ENCODE measurements at regions not wholly inside any gene's neighbourhood (a gene's known extent, or its start where the extent isn't known, plus 50 kb on each side); places are given as distances from the start of the nearest gene placed in this dataset.

- no peak for DNase-seq (ENCODE audit: low spot score)
Observed at GRCh38 chr10:78829565-78829964, 239.2 kb upstream of the ZMIZ1 start.

DNA sequence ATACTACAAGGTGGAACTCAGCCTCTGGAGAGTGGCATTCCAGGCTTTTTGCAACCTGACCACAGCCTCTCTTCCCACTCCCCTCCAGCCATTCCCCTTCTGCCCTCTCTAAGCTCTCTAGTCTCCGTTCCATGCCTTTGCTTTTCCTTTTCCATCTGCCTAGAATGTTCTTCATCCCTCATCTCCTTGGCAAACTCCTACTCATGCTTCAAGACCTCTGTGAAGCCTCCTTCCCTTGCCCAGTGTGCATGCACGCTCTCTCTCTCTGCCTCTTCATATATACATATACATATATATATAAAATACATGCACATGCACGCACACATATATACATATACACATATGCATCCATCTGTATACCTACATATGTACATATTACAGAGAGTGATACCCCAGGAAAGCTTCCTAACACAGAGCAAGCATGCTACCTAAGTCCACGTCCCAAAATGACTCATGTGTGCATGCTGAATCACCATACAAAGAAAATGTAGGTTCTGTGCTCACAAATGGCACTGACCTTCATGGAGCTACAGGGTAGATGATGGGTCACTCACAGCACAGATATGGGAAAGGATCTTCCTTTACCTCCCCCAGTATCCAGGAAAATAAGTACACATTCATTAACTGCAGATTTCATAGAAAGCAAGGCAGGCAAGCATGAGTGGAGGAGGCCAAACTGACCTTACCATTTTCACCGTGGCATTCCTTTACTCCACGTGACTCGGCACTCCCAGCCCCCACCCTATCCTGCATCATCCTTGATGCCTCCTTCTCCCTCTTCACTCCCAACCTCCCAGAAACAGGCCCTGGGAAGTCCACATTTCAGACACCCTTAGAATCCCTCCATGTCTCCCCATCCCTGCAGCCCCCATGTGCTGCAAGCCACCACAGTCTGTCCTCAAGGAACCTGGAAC lies 238.4 kb upstream of the ZMIZ1 start:
- DNase-seq (ENCODE audit: low spot score) = peak; percentile 2

- DNase-seq (ENCODE audit: low spot score) = no peak
Observed at GRCh38 chr10:78830976-78831375, 237.8 kb upstream of the ZMIZ1 start.

GRCh38 chr10:78831461-78831860 lies 237.3 kb upstream of the ZMIZ1 start:
- no peak for DNase-seq (ENCODE audit: low spot score)

- no peak for DNase-seq (ENCODE audit: low spot score)
Observed at GRCh38 chr10:78832281-78832680, 236.5 kb upstream of the ZMIZ1 start.

DNA sequence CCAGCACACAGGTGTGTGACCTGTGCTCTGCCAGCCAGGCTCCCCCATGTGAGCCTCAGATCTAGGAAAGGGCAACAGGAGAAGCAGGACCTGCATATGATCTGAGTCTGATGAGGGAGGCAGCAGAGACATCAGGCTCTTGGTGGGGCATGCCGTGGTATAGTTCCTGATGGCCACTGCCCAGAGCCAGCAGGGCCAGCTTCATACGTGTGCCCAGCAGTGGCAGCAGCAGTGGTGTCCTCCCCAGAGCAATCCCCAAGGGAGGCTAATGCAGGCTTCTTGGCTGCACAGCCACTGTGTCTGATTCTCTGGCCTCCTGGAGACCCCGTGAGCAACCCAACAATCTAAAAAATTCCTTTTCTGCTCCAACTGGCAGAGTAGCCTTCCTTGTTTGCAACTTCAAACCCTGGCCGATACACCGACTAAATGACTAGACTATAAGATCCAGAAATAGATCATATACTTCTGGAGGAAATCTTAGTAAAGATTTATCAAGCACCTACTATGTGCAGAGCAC lies 230.6 kb upstream of the ZMIZ1 start:
- no peak for DNase-seq (ENCODE audit: low spot score)

GRCh38 chr10:78843495-78843894 lies 225.3 kb upstream of the ZMIZ1 start:
- no peak for DNase-seq (ENCODE audit: low spot score)

DNA sequence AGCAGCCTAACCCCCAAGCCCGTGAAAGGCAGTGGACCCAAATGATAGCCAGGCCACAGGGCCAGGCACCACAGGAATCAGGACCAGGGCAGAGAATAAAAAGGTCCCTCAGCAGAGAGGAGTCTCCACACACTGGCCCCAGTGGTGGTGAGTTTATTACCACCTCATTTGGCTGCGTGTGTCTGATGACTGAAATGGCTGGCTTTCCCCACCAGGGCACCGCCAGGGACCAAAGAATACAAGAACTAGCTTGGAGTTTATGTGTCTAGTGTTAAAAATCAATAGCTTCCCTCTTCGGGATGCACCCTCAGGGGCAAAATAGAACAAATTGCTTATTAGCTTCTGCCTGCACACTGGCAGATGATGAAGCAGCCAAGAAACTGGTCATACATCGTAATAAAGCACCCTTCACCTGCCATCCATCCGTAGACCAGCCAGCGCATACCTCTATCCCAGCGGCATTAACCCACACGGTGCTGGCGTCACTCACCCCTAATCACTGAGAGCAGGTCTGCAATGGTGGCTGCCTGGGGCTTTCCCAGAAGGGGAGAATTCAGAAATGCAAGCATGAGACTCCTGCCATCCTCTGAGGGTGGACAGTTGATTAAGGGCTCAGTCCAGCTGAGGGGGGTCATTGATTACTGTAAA lies 223.7 kb upstream of the ZMIZ1 start:
- DNase-seq (ENCODE audit: low spot score) = no peak

- no peak for DNase-seq (ENCODE audit: low spot score)
Observed at GRCh38 chr10:78846071-78846470, 222.7 kb upstream of the ZMIZ1 start.

GRCh38 chr10:78846760-78847159 lies 222.0 kb upstream of the ZMIZ1 start:
- DNase-seq (ENCODE audit: low spot score) = no peak

DNA sequence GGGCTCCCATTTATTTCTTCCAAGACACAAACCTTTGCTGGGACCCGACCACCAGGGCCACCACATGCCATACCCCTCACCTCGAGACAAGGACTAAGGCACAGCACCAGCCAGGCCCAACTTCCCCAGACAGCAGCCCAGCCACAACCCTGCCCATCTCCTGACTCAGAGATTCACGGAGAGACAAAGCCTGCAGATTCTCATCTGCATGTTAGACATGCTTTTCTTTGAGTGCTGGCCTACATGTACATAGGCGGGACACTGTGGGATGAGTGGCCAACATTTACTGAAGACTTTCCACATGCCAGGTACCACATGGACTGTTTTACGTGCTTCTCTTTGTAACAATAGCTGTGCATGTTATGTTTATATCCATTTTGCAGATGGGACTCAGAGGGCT lies 221.3 kb upstream of the ZMIZ1 start:
- DNase-seq (ENCODE audit: low spot score) = no peak

- DNase-seq (ENCODE audit: low spot score) = no peak
Observed at GRCh38 chr10:78849115-78849514, 219.7 kb upstream of the ZMIZ1 start.

GRCh38 chr10:78849731-78850130 lies 219.0 kb upstream of the ZMIZ1 start:
- no peak for DNase-seq (ENCODE audit: low spot score)

- DNase-seq (ENCODE audit: low spot score) = no peak
Observed at GRCh38 chr10:78850644-78851435, 217.9 kb upstream of the ZMIZ1 start.

- no peak for DNase-seq (ENCODE audit: low spot score)
Observed at GRCh38 chr10:78851647-78852046, 217.1 kb upstream of the ZMIZ1 start.

DNA sequence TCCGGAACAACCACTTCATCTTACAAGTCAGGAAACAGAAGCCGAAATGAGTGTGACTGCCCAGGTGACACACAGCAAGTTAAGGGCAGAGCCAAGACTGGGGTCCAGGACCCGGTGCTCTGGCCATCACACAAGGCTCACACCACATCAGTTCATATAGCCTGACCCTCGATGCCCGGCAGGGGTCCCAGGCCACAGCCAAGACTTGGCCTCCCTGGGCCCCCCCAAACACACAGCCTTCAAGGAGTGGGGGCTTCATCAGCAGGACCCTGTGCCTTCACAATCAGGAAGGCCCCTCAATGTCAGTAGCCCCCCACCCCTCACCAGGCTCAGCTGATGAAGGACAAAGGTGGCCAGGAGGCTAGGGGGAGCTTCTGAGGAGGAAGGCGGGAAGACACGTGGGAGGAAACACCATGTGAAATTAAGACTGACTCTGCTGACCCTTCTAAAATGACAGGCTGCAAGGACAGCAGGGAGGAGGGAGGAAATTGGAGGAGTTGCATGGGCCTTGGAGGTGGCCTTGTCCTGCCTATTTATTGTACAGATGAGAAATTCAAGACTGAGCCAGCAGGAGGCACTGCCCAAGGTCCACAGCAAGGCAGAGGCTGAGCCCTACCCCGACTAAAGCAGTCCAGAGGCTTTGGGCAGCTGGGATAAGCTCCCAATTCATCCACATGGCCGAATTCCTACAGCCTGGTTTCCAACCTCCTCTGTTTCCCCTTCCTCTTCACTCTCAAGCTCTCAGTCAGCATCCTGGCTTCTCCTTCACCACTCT lies 216.1 kb upstream of the ZMIZ1 start:
- DNase-seq (ENCODE audit: low spot score) = no peak

- DNase-seq (ENCODE audit: low spot score) = no peak
Observed at GRCh38 chr10:78853864-78854263, 214.9 kb upstream of the ZMIZ1 start.

GRCh38 chr10:78856421-78856820 lies 212.3 kb upstream of the ZMIZ1 start:
- no peak for DNase-seq (ENCODE audit: low spot score)

DNA sequence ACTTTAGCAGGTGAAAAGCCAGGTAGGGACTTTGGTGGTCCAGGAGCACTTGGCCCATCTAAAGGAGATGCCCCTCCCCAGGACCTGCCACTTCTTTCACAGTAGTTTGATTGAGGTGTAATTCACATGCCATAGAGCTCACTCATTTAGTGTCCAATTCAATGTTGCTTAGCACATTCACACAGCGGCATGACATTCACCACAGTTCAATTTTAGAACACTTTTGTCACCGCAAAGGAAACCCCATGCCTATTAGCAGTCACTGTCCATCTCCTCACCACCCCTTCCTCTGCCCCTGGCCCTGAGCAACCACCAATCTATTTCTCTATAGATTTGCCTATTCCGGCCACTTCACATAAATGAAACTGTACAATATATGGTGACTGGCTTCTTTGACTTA lies 211.6 kb upstream of the ZMIZ1 start:
- no peak for DNase-seq (ENCODE audit: low spot score)

GRCh38 chr10:78859266-78859665 lies 209.5 kb upstream of the ZMIZ1 start:
- DNase-seq (ENCODE audit: low spot score) = no peak

- no peak for DNase-seq (ENCODE audit: low spot score)
Observed at GRCh38 chr10:78859769-78860168, 209.0 kb upstream of the ZMIZ1 start.

Measured in COLO829 (cell line).